HepG2 (cell line): ENCODE measurements at regions not wholly inside any gene's neighbourhood (a gene's known extent, or its start where the extent isn't known, plus 50 kb on each side); places are given as distances from the start of the nearest gene placed in this dataset.

ENCODE experiments used
- ATAC-seq: fragments of 200-7000 bp; cut with Tn5 transposase; 3 replicates; pipeline ENCODE4 v1.9.1; 2020; ENCODE audit warnings: mild to moderate bottlenecking, moderate library complexity
- BruUV-seq: library from RNA; stranded (reverse); fragments of 400-500 nt; replicated peaks from 2 replicates; lab custom pipeline; 2021; lab: Mats Ljungman, UMichigan
- CTCF ChIA-PET: fragments of 300-600 bp; formaldehyde crosslinking; extraction: SDS; loops from one replicate; lab custom pipeline; 2021; ENCODE audit warnings: low total read pairs, inconsistent platforms, low intra/inter-chr PET ratio; lab: Yijun Ruan, JAX
- POLR2A ChIA-PET: fragments of 350-600 bp; sonication (Branson Sonifier 250); formaldehyde crosslinking; loops from one replicate; lab custom pipeline; 2020; ENCODE audit warnings: antibody characterized with exemption, inconsistent platforms; lab: Yijun Ruan, JAX
- DNase-seq: peaks from one replicate; pipeline ENCODE4 v3.0.0-alpha.2; 2015; ENCODE audit warnings: low spot score
- FAIRE-seq: peaks from 3 replicates; lab custom pipeline; 2011; peaks lifted over from hg19 to GRCh38; lab: Jason Lieb, UNC
- H2AFZ ChIP-seq: one replicate; pipeline ENCODE4 v1.6.1; 2011; ENCODE audit warnings: low read length, inconsistent platforms
- H3K27ac ChIP-seq: fragments of 300-600 bp; 3 replicates; pipeline ENCODE4 v1.8.0; 2011; ENCODE audit warnings: mixed run types, mild to moderate bottlenecking, mixed read lengths, low read length, inconsistent platforms; ENCODE audit not compliant: insufficient read depth; ENCODE audit errors: extremely low read length
- H3K27me3 ChIP-seq, 2 experiments: fragments of 200-600 bp in 1 of 2; 2 replicates in 1 of 2; 3 replicates in 1 of 2; pipeline versions ENCODE4 v1.6.0 to v1.8.0; 2011; ENCODE audit warnings: low read length in 2 of 2, mild to moderate bottlenecking in 2 of 2, moderate library complexity in 2 of 2, inconsistent platforms in 1 of 2; ENCODE audit not compliant: insufficient read depth in 2 of 2, control insufficient read depth in 1 of 2
- H3K36me3 ChIP-seq, 2 experiments: fragments of 200-600 bp in 1 of 2; replicated peaks in 1 of 2; 2 replicates in 1 of 2; 3 replicates in 1 of 2; pipeline versions ENCODE4 v1.5.1 to v1.8.0; 2011; ENCODE audit warnings: low read length in 2 of 2, inconsistent platforms in 1 of 2; ENCODE audit not compliant: insufficient read depth in 2 of 2, control insufficient read depth in 1 of 2
- H3K4me1 ChIP-seq: 2 replicates; pipeline ENCODE4 v1.5.1; 2012; ENCODE audit warnings: low read length, inconsistent platforms; ENCODE audit not compliant: insufficient read depth
- H3K4me2 ChIP-seq: 2 replicates; pipeline ENCODE4 v1.6.0; 2011; ENCODE audit warnings: low read depth, low read length, inconsistent platforms
- H3K4me3 ChIP-seq, 3 experiments: fragments of 200-600 bp in 1 of 3; sonication (generic), shearing (Covaris generic) in 1 of 3; replicated peaks in 1 of 3; 2 replicates each; pipeline ENCODE4 v1.5.1; 2011 to 2016; ENCODE audit warnings: low read length in 3 of 3, inconsistent platforms in 2 of 3, low read depth in 2 of 3, mild to moderate bottlenecking in 2 of 3, control low read depth in 1 of 3, mixed read lengths in 1 of 3; ENCODE audit not compliant: insufficient read depth in 1 of 3
- H3K79me2 ChIP-seq: one replicate; pipeline ENCODE4 v1.6.1; 2011; ENCODE audit warnings: low read length, inconsistent platforms; ENCODE audit not compliant: insufficient read depth
- H3K9ac ChIP-seq: 2 replicates; pipeline ENCODE4 v1.6.0; 2011; ENCODE audit warnings: mild to moderate bottlenecking, low read depth, low read length, inconsistent platforms; ENCODE audit not compliant: insufficient read depth
- H3K9me3 ChIP-seq: 2 replicates; pipeline ENCODE4 v1.5.1; 2012; ENCODE audit warnings: mild to moderate bottlenecking, low read length
- H4K20me1 ChIP-seq: 2 replicates; pipeline ENCODE4 v1.6.0; 2011; ENCODE audit warnings: inconsistent platforms, mild to moderate bottlenecking, low read length, moderate library complexity; ENCODE audit not compliant: insufficient read depth
- KAT2B ChIP-seq: fragments of 150-350 bp; IDR thresholded peaks from 2 replicates; pipeline ENCODE4 v1.6.1; 2014; ENCODE audit warnings: low read depth, low read length, borderline replicate concordance
- MXD4 ChIP-seq: IDR thresholded peaks from 2 replicates; pipeline ENCODE4 v1.6.1; 2016; ENCODE audit warnings: mild to moderate bottlenecking, missing biosample characterization, missing genetic modification reagents
- XBP1 ChIP-seq: sonication (generic); formaldehyde crosslinking; IDR thresholded peaks from 2 replicates; pipeline ENCODE4 v1.5.0; 2020; ENCODE audit warnings: missing genetic modification reagents
- ZNF260 ChIP-seq: sonication (generic); formaldehyde crosslinking; IDR thresholded peaks from 2 replicates; pipeline ENCODE4 v1.4.0; 2020; ENCODE audit warnings: missing genetic modification reagents, low read depth, mild to moderate bottlenecking, borderline replicate concordance
- in situ Hi-C: cut with HindIII; loops from 2 replicates; pipeline ENCODE4 v1.10.0; 2017; ENCODE audit warnings: low pct_unique_long_range_greater_than_20kb; ENCODE audit not compliant: extremely low pct_ligation_motif_present
- intact Hi-C: fragments of 100-400 bp; cut with micrococcal nuclease; formaldehyde crosslinking; loops from one replicate; pipeline ENCODE4 v1.10.0; 2022; ENCODE audit not compliant: unreplicated experiment
- TF ChIP-seq, protein P1 (sequence below): IDR thresholded peaks from 2 replicates; pipeline ENCODE4 v1.6.1; 2016
- TF ChIP-seq, protein P2 (sequence below): sonication (generic); formaldehyde crosslinking; IDR thresholded peaks from 2 replicates; pipeline ENCODE4; 2020; ENCODE audit warnings: missing genetic modification reagents, mild to moderate bottlenecking, borderline replicate concordance
- TF ChIP-seq, protein P3 (sequence below): sonication (generic); formaldehyde crosslinking; IDR thresholded peaks from 2 replicates; pipeline ENCODE4 v1.8.0; 2022; ENCODE audit warnings: mild to moderate bottlenecking, missing genetic modification reagents; ENCODE audit not compliant: insufficient replicate concordance

DNA sequence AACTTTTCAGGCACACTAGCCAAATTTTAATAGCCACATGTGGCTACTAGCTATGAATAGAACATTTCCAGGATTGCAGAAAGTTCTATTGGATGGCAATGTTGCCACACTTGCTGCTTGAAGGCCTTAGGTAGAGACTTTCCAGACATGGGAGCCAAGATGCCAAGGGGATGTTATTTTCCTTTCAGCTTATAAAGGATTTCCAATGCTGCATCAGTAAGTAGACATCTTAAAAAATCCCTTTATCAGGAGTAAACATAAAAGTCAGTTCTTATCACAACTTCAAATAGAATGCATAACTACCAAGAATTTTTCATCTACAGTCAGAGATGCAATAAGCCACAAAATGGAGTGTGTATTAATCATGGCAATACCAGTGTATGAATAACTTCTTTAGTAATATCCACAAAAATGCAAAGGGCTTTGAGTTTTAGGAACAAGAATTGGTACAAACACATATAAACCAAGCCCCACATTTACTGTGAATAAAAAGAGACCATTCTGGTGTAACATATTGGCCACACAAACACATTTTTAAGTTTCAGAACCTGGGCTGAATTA is 457.1 kb upstream of the ADAMTS9 start:
- H3K4me1 ChIP-seq: no peaks in the 10 kb centered on the region
- TF ChIP-seq KAT2B: no peak
- TF ChIP-seq, protein P1, sequence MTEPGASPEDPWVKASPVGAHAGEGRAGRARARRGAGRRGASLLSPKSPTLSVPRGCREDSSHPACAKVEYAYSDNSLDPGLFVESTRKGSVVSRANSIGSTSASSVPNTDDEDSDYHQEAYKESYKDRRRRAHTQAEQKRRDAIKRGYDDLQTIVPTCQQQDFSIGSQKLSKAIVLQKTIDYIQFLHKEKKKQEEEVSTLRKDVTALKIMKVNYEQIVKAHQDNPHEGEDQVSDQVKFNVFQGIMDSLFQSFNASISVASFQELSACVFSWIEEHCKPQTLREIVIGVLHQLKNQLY (CRISPR knock-in tag): no peak
- no peak for TF ChIP-seq MXD4 (CRISPR knock-in tag)
- TF ChIP-seq, protein P2, sequence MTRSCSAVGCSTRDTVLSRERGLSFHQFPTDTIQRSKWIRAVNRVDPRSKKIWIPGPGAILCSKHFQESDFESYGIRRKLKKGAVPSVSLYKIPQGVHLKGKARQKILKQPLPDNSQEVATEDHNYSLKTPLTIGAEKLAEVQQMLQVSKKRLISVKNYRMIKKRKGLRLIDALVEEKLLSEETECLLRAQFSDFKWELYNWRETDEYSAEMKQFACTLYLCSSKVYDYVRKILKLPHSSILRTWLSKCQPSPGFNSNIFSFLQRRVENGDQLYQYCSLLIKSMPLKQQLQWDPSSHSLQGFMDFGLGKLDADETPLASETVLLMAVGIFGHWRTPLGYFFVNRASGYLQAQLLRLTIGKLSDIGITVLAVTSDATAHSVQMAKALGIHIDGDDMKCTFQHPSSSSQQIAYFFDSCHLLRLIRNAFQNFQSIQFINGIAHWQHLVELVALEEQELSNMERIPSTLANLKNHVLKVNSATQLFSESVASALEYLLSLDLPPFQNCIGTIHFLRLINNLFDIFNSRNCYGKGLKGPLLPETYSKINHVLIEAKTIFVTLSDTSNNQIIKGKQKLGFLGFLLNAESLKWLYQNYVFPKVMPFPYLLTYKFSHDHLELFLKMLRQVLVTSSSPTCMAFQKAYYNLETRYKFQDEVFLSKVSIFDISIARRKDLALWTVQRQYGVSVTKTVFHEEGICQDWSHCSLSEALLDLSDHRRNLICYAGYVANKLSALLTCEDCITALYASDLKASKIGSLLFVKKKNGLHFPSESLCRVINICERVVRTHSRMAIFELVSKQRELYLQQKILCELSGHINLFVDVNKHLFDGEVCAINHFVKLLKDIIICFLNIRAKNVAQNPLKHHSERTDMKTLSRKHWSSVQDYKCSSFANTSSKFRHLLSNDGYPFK (CRISPR knock-in tag): no peak
- TF ChIP-seq ZNF260: no peak
- no peak for TF ChIP-seq XBP1 (CRISPR knock-in tag)
- TF ChIP-seq, protein P3, sequence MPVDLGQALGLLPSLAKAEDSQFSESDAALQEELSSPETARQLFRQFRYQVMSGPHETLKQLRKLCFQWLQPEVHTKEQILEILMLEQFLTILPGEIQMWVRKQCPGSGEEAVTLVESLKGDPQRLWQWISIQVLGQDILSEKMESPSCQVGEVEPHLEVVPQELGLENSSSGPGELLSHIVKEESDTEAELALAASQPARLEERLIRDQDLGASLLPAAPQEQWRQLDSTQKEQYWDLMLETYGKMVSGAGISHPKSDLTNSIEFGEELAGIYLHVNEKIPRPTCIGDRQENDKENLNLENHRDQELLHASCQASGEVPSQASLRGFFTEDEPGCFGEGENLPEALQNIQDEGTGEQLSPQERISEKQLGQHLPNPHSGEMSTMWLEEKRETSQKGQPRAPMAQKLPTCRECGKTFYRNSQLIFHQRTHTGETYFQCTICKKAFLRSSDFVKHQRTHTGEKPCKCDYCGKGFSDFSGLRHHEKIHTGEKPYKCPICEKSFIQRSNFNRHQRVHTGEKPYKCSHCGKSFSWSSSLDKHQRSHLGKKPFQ: no peak
- no peak overlapping the region for H2AFZ ChIP-seq
- DNase-seq (no peak), FAIRE-seq (no peak), ATAC-seq (no peak)
- no peak overlapping the region for H3K4me2 ChIP-seq
- H3K79me2 ChIP-seq: no peaks in the 10 kb centered on the region
- no peaks in the 10 kb centered on the region for H4K20me1 ChIP-seq
- intact Hi-C loops (no loop called here), in situ Hi-C loops (no loop called here)
- peaks cover 0 to 2% of the 10 kb centered on the region in 2 experiments; a peak in 1 of 5 replicates for H3K27me3 ChIP-seq
- CTCF ChIA-PET: no interaction called here
- H3K9ac ChIP-seq: no peak overlapping the region
- no peak overlapping the region for H3K4me3 ChIP-seq
- BruUV-seq: no TSS peak
- H3K36me3 ChIP-seq: no peaks in the 10 kb centered on the region
- H3K9me3 ChIP-seq: no peaks in the 10 kb centered on the region
- POLR2A ChIA-PET: no interaction called here
- no peak overlapping the region for H3K27ac ChIP-seq
